ENCODE measurements at regions not wholly inside any gene's neighbourhood (a gene's known extent, or its start where the extent isn't known, plus 50 kb on each side); places are given as distances from the start of the nearest gene placed in this dataset.

DNA sequence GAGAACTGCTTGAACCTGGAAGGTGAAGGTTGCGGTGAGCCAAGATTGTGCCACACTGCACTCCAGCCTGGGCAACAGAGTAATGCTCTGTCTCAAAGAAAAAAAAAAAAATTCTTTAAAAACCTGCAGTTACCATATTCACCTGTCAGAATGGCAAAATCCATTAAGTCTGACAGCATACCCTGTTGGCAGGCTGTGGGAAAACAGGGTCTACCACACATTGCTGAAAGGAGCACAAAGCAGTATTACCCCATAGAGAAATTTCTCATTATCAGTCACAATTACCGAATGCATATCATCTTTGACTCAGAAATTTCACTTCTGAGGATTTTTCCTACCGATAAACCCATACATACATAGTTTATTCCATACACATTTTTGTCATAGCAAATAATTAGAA is 264.1 kb upstream of the SLCO3A1 start:
- Histone ChIP-seq H3K4me1 (no peaks in the 10 kb centered on the region), H3K36me3 (no peaks in the 10 kb centered on the region), H3K27ac (no peak overlapping the region), H3K9me3 (no peaks in the 10 kb centered on the region), H3K4me3 (no peak overlapping the region), H3K27me3 (no peaks in the 10 kb centered on the region)
- ATAC-seq: no peak
- TF ChIP-seq, protein P1, sequence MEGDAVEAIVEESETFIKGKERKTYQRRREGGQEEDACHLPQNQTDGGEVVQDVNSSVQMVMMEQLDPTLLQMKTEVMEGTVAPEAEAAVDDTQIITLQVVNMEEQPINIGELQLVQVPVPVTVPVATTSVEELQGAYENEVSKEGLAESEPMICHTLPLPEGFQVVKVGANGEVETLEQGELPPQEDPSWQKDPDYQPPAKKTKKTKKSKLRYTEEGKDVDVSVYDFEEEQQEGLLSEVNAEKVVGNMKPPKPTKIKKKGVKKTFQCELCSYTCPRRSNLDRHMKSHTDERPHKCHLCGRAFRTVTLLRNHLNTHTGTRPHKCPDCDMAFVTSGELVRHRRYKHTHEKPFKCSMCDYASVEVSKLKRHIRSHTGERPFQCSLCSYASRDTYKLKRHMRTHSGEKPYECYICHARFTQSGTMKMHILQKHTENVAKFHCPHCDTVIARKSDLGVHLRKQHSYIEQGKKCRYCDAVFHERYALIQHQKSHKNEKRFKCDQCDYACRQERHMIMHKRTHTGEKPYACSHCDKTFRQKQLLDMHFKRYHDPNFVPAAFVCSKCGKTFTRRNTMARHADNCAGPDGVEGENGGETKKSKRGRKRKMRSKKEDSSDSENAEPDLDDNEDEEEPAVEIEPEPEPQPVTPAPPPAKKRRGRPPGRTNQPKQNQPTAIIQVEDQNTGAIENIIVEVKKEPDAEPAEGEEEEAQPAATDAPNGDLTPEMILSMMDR (IDR thresholded peaks at IDR 0.05 in 4 of 5, conservative IDR thresholded peaks at IDR 0.05 in 1 of 5): no peak
- no peak for TF ChIP-seq POLR2A (IDR thresholded peaks at IDR 0.05)
- DNase-seq: no peak
- in situ Hi-C loops (cut with MboI; ENCODE audit: low sequenced_read_pairs in 4 of 4): no loop called here
- intact Hi-C loops (cut with DNase I; ENCODE audit: low total_unique reads): no loop called here

DNA sequence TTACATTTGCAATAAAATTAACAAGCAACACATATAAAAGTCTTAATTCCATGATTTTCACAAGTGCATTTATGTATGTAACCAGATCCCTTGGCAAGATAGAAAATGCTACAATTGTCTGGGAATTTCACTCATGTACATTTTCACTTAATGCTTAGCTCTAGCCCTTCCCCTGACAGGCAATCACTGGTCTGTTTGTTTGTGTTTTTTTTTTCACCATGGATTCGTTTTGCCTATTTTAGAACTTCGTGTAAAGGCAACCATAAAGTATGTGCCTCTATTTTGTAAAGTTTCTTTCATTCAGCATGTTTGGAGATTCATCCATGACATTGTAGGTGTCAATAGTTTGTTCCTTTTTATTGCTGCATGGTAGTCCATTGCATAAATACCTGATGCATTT is 260.9 kb upstream of the SLCO3A1 start:
- intact Hi-C loops (cut with DNase I; ENCODE audit: low total_unique reads): no loop called here
- Histone ChIP-seq H3K4me1 (no peaks in the 10 kb centered on the region), H3K36me3 (no peaks in the 10 kb centered on the region), H3K9me3 (no peaks in the 10 kb centered on the region), H3K27me3 (no peaks in the 10 kb centered on the region), H3K4me3 (no peak overlapping the region), H3K27ac (no peak overlapping the region)
- TF ChIP-seq POLR2A (IDR thresholded peaks at IDR 0.05): no peak
- TF ChIP-seq, protein P1 (IDR thresholded peaks at IDR 0.05 in 4 of 5, conservative IDR thresholded peaks at IDR 0.05 in 1 of 5): no peak
- no peak for ATAC-seq
- in situ Hi-C loops (cut with MboI; ENCODE audit: low sequenced_read_pairs in 4 of 4): no loop called here
- DNase-seq: no peak

DNA sequence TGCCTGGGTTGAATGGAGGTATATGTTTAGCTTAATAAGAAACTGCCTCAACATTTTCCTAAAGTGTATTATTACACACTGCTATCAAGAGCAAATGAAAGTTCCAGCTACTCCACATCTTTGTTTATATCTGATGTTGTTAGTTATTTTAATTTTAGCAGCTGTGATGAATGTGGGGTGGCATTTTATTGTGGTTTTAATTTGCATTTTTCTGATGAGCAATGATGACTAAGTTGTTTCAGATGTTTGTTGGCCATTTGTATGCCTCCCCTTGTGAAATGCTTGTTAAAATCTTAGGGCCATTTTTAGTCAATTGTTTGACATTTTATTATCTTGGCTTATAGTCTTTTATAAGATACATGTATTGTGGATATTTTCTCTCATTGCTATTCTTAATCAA is 260.4 kb upstream of the SLCO3A1 start:
- no peak overlapping the region for H3K27ac ChIP-seq
- ATAC-seq: no peak
- H3K4me1 ChIP-seq: no peaks in the 10 kb centered on the region
- H3K9me3 ChIP-seq: no peaks in the 10 kb centered on the region
- H3K27me3 ChIP-seq: no peaks in the 10 kb centered on the region
- DNase-seq: no peak
- intact Hi-C loops (cut with DNase I; ENCODE audit: low total_unique reads) (no loop called here), in situ Hi-C loops (cut with MboI; ENCODE audit: low sequenced_read_pairs in 4 of 4) (no loop called here)
- TF ChIP-seq POLR2A (IDR thresholded peaks at IDR 0.05): no peak
- TF ChIP-seq, protein P1 (IDR thresholded peaks at IDR 0.05 in 4 of 5, conservative IDR thresholded peaks at IDR 0.05 in 1 of 5): no peak
- no peaks in the 10 kb centered on the region for H3K36me3 ChIP-seq
- no peak overlapping the region for H3K4me3 ChIP-seq

DNA sequence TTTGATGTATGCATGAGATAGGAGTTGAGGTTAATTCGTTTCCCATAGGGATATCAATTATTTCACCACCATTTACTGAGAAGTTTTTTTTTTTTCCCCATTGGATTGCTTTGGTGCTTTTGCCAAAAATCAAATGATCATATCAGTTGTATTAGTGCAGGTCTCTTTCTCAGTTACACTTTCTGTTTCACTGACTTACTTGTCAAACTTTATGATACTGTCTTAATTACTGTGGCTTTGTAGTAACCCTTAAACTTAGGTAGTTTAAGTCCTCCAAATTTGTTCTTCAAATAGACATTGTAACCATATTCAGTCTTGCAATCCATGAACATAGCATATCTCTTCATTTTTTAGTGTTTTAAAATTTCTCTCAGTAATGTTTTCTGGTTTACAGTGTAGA is 259.9 kb upstream of the SLCO3A1 start:
- Histone ChIP-seq H3K4me1 (no peaks in the 10 kb centered on the region), H3K27me3 (no peaks in the 10 kb centered on the region), H3K27ac (no peak overlapping the region), H3K9me3 (no peaks in the 10 kb centered on the region), H3K4me3 (no peak overlapping the region), H3K36me3 (no peaks in the 10 kb centered on the region)
- no peak for ATAC-seq
- DNase-seq: no peak
- intact Hi-C loops (cut with DNase I; ENCODE audit: low total_unique reads) (no loop called here), in situ Hi-C loops (cut with MboI; ENCODE audit: low sequenced_read_pairs in 4 of 4) (no loop called here)
- TF ChIP-seq, protein P1 (IDR thresholded peaks at IDR 0.05 in 4 of 5, conservative IDR thresholded peaks at IDR 0.05 in 1 of 5): no peak
- no peak for TF ChIP-seq POLR2A (IDR thresholded peaks at IDR 0.05)

DNA sequence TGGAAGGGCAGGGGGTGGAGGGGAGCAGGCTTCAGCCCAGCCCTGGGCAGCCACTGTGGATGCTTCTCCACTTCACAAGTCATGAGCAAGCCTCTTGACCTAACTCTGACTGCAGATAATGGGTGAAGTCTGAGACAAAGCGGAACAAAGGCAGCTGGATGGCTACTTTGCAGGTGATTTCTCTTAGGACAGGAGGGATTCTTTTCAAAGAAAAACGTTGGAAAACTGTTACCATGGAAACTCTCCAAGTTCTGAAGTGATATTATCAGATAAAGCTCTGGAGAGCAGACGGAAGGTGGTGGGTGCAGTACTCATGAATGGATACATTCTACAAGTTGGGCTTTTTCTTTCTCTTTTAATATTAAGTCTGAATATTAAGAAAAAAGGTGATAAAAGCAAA is 254.2 kb upstream of the SLCO3A1 start:
- H3K4me1 ChIP-seq: no peaks in the 10 kb centered on the region
- in situ Hi-C loops (cut with MboI; ENCODE audit: low sequenced_read_pairs in 4 of 4) (no loop called here), intact Hi-C loops (cut with DNase I; ENCODE audit: low total_unique reads) (no loop called here)
- no peak overlapping the region for H3K27ac ChIP-seq
- DNase-seq: no peak
- H3K4me3 ChIP-seq: no peak overlapping the region
- no peaks in the 10 kb centered on the region for H3K36me3 ChIP-seq
- ATAC-seq: no peak
- no peaks in the 10 kb centered on the region for H3K9me3 ChIP-seq
- TF ChIP-seq POLR2A (IDR thresholded peaks at IDR 0.05): no peak
- TF ChIP-seq, protein P1 (IDR thresholded peaks at IDR 0.05 in 4 of 5, conservative IDR thresholded peaks at IDR 0.05 in 1 of 5): no peak
- H3K27me3 ChIP-seq: no peaks in the 10 kb centered on the region

Data from gastrocnemius medialis (tissue), 4 donors.